Fibroblast of villous mesenchyme (primary cell): ENCODE measurements at regions not wholly inside any gene's neighbourhood (a gene's known extent, or its start where the extent isn't known, plus 50 kb on each side); places are given as distances from the start of the nearest gene placed in this dataset.

Source experiments
- DNase-seq: peaks from one replicate; pipeline ENCODE4 v3.0.0-alpha.2; 2010; ENCODE audit warnings: low read depth
- H3K4me3 ChIP-seq: 2 replicates; pipeline ENCODE4 v1.5.1; 2011; ENCODE audit warnings: low read depth, mild to moderate bottlenecking, low read length
- TF ChIP-seq, protein P1 (sequence below): IDR thresholded peaks from 2 replicates; pipeline ENCODE4 v1.5.1; 2012; ENCODE audit warnings: low read depth, mild to moderate bottlenecking, low read length; ENCODE audit not compliant: insufficient read depth

DNA sequence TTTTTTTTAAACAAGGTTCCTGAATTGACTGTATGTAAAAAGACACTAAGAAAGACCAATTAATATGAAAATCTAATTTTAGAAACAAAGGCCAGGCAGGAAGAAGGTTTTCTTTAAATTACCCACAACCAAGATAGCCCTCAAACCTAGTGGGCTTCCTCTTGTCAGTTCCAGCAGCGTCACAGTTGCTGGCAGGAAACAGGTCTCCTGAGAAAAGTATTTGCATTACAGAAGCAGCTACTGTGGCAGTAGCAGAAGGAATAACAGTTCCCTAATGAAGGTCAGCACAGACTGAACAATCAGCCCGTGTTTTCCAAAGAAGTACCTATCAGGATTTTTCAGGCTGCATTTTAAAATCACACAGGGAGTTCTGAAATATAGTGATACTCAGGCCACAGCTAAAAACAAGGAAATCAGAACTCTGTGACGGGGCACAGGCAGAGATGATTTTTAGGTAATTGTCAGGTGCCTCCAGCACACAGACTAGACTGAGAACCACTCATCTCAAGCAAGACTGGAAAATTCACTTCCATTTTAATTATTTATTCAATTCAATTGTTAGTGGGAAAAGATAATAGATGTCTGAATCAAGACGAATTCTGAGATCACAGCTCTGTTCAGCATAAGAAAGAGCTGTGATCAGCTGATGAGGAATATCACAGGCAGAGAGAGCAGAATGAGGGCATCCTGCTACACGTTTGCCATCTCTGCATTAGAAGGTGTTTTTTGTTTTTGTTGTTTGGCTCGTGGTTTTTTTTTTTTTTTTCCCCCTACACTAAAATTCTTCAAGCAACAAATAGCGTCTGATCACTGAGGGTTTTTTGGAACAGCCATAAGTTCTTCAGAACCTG is 230.5 kb upstream of the KHDRBS2 start:
- TF ChIP-seq, protein P1, sequence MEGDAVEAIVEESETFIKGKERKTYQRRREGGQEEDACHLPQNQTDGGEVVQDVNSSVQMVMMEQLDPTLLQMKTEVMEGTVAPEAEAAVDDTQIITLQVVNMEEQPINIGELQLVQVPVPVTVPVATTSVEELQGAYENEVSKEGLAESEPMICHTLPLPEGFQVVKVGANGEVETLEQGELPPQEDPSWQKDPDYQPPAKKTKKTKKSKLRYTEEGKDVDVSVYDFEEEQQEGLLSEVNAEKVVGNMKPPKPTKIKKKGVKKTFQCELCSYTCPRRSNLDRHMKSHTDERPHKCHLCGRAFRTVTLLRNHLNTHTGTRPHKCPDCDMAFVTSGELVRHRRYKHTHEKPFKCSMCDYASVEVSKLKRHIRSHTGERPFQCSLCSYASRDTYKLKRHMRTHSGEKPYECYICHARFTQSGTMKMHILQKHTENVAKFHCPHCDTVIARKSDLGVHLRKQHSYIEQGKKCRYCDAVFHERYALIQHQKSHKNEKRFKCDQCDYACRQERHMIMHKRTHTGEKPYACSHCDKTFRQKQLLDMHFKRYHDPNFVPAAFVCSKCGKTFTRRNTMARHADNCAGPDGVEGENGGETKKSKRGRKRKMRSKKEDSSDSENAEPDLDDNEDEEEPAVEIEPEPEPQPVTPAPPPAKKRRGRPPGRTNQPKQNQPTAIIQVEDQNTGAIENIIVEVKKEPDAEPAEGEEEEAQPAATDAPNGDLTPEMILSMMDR = no peak
- no peak overlapping the region for H3K4me3 ChIP-seq
- DNase-seq = no peak

GRCh38 chr6:62492192-62492822 is 206.3 kb upstream of the KHDRBS2 start:
- TF ChIP-seq, protein P1 = no peak
- no peak overlapping the region for H3K4me3 ChIP-seq
- no peak for DNase-seq

DNA sequence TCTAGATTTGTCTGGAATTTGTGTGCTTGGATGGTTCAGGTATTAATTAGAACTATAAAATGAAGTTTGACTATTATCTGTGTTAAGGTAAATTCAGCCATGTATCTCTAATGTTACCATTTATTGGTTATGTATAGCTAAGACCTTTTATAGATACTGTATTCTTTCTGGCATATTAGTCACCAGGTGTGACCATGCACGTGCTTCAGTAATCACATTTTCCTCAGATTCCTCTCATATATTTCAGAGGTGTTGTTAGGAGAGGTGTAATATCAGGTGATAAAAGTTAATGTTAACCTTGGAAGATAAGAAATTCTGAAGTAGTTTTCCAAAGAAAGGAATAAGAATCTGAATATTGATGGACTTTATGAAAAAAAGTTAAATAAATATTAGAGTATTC is 194.5 kb upstream of the KHDRBS2 start:
- no peak overlapping the region for H3K4me3 ChIP-seq
- no peak for DNase-seq
- TF ChIP-seq, protein P1 = no peak

- TF ChIP-seq, protein P1 = no peak
- H3K4me3 ChIP-seq = no peak overlapping the region
- DNase-seq = no peak
Measured at GRCh38 chr6:62479697-62480220, 193.7 kb upstream of the KHDRBS2 start.

- H3K4me3 ChIP-seq = no peak overlapping the region
- DNase-seq = no peak
- TF ChIP-seq, protein P1 = no peak
Measured at GRCh38 chr6:62474793-62475192, 188.8 kb upstream of the KHDRBS2 start.

DNA sequence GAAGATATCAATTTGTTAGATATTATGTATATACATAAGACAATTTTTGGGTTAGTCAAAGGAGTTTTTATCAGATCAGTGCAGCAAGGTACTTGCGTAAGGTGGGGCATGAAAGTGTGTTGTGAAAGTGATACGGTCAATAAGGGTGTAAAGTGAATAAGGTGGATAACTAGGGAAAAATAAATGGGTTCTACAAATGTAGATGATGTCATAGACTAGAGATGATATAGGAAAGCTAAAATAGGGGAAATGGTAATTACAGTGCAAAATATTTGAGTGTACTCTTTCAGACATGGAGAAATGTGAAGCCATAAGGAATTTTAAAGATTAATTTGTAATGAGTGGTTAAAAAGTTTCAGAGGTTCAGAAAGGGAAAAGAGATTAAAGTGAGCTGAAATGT is 180.6 kb upstream of the KHDRBS2 start:
- TF ChIP-seq, protein P1 = no peak

More for the DNA sequence above, 180.6 kb upstream of the KHDRBS2 start:
- H3K4me3 ChIP-seq = no peak overlapping the region
- DNase-seq = no peak
